Stimulated activated CD4-positive, alpha-beta T cell treated with anti-CD3 and anti-CD28 coated beads, Interleukin-2, amount 100 ng/mL, for 48 hours (primary cell): ENCODE measurements at regions not wholly inside any gene's neighbourhood (a gene's known extent, or its start where the extent isn't known, plus 50 kb on each side); places are given as distances from the start of the nearest gene placed in this dataset.

ENCODE experiments used
- DNase-seq, 2 donors: peaks; one replicate each; pipeline ENCODE4 v3.0.0-alpha.2; 2020

DNA sequence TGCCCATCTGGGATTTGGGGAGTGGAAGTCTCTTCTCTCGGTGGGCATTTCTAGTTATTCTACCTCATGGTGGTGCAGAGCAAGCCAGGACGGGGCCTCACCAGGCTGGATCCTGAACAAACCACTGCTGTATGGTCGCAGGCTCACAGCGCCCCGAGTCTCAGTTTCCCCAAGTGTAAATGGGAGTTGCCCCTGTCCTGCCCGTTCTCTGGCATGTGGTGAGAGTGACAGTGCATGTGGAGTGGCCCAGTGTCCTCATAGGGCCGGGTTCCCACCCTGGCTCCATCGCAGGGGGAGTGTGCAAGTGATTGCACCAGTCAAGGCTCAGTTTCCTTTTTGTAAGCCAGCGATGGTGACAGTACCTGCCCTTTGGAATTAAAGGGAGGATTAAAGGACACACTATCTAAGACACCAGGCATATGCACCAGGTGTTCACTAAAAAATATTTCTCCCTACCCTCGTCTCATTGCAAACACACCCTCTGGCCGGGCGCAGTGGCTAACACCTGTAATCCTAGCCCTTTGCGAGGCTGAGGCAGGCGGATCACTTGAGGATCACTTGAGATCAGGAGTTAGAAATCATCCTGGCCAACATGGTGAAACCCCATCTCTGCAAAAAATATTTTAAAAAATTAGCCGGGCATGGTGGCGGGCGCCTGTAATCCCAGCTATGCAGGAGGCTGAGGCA, 173.3 kb upstream of the MYCN start:
- DNase-seq, result no peak

DNA sequence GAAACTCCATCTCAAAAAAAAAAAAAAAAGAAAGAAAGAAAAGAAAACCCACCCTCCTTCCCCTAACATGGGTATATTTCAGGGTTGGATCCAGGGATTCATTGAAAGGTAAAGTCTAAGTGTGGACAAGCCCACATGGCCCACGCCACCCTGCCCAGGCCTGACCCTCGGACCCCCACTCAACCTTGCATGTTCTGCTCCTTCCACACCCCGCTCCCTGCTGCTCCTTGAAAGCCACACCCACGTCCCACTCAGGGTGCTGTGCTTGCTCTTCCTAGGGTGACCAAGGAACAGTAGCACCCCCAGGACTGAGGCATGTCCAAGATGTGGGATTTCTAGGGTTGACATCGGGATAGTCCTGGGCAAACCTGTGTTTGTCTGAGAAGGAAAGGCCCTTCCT, 172.7 kb upstream of the MYCN start:
- DNase-seq, result no peak

GRCh38 chr2:15768142-15768541, 172.2 kb upstream of the MYCN start:
- no peak for DNase-seq

DNA sequence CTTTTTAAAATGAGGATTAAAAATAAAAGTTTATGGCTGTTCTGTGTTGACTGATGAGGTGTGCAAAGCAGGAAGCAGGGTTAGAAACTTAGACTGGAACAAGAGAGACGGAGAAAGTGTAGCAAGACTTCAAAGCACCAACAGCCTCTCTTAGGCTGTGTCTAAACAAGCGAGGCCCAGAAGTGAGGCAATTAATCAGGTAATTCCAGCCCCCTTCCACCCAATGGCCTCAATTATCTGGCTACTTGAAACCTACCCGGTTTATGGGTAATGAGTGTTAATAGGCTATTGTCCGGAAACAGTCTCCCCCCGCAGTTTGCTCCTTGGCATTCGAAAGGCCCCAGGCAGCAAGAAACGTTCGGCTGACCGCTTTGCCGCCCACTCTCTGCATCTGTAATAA, 171.7 kb upstream of the MYCN start:
- DNase-seq, result no peak

DNA sequence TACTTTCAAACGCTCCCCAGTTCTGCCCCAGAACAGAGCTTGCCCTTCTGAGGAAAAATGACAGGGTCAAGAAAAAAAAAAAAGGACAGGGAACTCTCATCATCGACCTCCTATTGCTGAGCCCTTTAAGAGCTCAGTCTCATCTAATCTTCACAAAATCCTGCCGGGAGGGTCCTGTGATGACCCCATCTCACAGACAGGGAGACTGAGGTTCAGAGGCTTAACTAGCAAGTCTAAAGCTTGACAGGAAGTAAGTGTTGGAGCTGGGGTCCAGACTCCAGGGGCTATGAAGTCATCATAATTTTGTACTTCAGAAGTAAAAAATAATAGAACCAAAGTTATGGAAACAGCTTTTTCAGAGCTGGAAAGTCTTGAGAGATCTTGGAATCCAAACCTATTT, 171.1 kb upstream of the MYCN start:
- no peak for DNase-seq

DNA sequence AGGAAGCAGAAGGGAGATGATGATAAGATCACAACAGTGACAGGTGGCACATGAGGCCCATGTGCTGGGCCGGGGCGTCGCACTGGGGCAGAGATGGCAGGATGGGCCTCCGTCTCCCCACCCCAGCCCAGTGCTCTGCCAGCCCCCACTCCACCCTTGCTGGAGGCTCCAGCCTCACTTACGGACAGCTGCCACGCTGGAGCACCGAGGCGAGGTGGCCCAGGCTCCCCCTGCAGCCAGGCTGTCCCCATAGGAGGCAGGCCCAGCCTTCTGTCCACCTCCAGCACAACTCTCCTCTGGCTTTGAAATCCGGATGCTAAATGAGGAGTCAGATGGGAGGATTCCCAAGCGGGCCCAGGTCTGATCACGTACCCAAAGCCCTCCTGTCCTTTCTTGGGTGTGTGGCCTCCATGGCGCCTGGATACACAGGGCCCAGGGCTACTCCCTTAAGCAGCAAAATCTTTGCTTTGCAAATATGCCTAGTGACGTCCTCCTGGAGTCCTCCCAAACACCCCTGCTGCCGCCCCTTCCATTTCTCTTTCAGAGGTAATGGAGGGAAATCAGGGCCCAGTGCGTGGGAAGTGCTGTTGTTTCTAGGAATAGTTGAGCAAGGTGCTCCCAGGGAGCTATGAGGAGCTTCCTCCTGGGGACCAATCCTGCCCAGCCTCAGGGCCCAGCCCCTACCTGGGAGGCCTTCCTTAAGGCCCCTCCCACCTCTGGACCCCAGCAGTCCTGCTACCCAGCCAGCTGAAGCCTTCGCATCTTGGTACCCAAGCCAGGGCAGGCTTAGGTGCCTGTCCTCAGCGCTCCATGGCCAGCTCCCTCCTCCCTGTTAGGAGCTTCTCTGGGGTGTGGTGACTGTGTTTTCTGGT, 170.4 kb upstream of the MYCN start:
- DNase-seq, result no peak

DNA sequence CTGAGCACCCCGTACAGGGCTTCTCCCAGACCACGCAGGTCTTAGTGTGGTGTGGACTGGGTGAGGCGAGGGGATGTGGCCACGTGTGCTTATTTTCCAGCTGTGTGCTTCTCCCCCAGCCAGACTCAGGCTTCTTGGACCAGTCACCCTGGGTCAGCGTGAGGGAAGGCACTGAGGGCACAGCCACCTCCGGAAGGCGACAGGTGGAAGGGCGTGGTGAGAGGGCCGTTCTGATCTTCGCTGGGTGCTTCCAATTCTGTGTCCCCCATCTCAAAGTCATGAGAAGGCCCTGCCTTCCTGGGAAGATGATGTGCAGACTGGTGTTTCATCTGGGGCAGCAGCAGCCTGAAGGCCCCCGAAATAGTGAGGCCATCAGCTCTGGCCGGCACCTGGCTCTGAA, 169.7 kb upstream of the MYCN start:
- DNase-seq, result no peak

GRCh38 chr2:15771124-15771523, 169.2 kb upstream of the MYCN start:
- no peak for DNase-seq

GRCh38 chr2:15772086-15772595, 168.2 kb upstream of the MYCN start:
- no peak for DNase-seq

- DNase-seq, result no peak
Measured at GRCh38 chr2:15772681-15773080, 167.7 kb upstream of the MYCN start.

- DNase-seq, result no peak
Measured at GRCh38 chr2:15773204-15773603, 167.1 kb upstream of the MYCN start.

- no peak for DNase-seq
Measured at GRCh38 chr2:15773846-15774245, 166.5 kb upstream of the MYCN start.

GRCh38 chr2:15775753-15776628, 164.4 kb upstream of the MYCN start:
- no peak for DNase-seq

DNA sequence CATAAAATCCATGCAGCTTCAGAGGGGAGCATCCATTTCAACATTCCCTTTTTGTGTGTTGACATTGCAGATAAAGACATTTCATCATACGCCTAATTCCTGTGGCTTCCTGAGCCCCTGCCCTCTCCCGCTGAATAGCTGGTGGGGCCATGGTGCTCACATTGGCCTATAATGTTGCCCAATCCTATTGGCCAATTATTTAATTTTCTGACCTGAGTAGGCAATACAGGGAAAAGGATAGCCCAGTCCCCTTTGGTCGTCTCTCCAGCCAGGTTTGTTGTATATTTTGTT, 163.8 kb upstream of the MYCN start:
- DNase-seq, result no peak

- DNase-seq, result no peak
Measured at GRCh38 chr2:15776992-15777702, 163.2 kb upstream of the MYCN start.

- DNase-seq, result no peak
Measured at GRCh38 chr2:15777795-15778371, 162.5 kb upstream of the MYCN start.

DNA sequence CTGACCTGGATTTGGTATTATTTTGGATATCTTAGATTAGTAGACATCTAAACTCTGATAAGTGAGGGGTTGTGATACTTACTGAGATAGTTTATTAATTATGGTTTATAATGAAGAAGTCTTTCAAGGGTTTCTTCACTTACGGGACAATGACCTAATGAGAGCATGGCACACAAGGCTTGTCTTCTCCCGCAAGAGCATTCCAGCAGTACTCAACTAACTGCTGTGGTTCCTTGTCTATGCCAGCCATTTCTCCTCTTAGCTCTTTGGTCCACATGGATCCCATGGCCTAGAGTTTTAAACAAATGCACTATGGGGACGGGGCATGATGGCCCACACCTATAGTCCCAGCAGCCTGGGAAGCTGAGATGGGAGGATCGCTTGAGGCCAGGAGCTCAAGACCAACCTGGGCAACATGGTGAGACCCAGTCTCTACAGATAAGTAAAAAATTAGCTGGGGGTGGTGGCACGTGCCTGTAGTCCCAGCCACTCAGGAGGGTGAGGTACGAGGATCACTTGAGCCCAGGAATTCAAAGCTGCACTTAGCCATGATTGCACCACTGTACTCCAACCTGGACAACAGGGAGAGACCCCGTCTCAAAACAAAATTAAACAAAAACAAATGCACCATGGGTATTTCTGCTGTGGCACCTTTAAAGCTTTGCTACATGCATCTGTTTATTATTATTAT, 161.7 kb upstream of the MYCN start:
- no peak for DNase-seq

DNA sequence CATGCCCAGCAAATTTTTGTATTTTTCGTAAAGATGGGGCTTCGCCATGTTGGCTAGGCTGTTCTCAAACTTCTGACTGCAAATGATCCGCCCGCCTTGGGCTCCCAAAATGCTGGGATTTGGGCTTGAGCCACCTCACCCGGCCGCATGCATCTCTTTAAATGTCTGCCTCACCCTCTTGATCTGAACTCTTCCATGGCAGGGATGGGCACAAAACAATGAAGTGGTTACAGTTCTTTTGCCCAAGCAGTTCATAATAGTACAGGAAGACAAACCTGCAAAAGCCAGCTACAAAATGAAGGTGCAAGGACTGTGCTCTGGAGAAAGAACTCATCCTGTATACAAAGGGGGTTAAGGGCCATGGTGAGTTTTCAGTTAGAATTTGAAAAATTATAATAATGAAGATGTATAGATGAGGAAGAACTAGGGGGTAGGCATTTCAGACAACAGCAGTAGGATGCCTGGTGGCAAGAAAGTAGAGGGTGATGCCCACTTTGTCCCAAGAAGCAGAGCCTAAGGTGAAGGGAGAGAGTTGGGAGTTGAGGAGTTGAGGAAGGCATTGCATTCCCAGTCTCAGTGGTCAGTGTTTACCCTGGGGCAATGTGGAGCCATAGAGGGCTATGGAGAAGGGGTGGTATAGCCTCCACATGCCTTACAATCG, 160.8 kb upstream of the MYCN start:
- DNase-seq, result no peak

DNA sequence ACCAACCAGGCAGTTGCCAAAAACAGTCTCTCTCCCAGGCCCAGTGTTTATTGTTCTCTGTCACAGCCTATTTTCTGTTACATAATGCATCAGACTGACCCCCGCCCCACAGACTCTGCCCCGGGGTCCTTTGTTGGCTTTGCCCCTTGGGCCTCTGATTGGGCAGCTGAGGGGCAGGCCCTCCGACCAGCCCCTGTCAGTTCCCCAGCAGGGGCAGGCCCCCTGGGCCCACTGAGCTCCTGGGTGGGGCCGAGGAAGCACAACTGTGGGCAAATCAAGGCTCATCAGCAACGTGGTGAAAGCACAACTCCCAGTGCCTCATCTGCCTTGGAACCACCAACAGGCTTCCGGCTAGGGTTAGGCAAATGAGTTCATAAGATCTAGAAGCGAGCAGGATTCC, 160.1 kb upstream of the MYCN start:
- DNase-seq, result no peak

DNA sequence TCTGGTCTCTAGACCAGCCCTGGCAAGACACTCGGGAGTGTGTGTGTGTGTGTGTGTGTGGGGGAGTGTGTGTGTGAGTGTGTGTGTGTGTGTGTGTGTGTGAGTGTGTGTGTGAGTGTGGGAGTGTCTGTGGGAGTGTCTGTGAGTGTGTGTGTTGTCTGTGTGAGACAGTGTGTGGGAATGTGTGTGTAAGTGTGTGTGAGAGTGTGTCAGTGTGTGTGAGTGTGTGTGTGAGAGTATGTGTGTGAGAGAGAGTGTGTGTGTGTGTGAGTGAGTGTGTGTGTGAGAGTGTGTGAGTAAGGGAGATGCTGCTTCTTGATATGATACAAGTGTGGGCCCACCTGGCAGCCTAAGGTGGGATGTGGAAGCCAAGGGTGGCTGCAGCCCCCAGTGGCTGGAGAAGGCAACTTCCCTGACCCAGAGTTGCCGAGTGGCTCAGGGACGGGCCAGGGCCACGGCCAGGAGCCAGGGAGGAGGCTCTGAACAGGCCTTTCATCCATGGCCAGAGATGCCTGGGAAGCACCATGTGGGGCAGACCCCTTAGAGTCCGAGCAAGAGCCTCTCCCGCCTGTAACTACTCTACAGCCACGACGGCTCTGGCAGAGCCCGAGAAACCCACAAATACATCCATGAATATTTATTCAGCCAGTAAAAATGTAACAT, 159.3 kb upstream of the MYCN start:
- DNase-seq, result no peak
